ENCODE measurements at regions not wholly inside any gene's neighbourhood (a gene's known extent, or its start where the extent isn't known, plus 50 kb on each side); places are given as distances from the start of the nearest gene placed in this dataset.
"Not testable (repeated sequence)": the region's sequence is repeated elsewhere in the genome, so short reads cannot be mapped to it uniquely, and the experiment has no call there.

DNA sequence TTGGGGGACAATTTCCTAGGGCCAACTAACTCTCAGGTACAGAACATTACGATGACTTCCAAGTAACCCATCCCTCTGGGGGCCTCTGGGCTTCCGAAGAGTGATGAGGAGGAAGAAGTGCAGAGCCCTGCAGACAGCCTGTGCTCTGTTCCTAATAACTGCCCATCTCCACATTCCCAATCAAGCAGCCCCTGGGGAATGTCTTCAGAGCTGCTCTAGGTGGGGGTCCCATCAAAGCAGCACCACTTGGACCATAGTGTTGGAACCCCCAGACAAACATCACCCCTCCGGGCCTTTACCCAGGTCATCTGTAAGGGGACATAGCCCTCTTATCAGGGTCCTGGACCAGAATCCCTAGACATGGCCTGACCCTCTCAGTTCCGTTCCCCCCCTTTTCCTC is 357.3 kb downstream of the NPHP4 start:
- no peak for DNase-seq (ENCODE audit: low read depth in 2 of 2)

DNA sequence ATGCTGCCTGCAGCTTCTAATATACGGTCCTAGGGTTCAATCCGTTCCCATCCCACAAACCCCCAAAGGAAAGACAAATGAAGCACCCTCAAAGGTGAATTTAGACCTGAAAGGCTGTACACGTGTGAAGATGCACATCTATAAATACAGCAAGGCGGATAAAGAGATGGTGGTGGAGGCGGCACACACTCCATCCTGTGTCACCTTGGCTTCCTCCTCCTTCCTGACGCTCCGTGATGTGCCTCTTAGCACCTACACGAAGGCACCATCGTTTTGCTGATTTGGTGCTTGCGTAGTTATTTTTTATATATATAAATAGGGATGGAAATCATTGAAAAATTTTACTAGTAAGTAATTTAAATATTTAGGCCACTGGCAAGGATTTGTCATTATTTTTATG is 359.4 kb downstream of the NPHP4 start:
- DNase-seq (ENCODE audit: low read depth in 2 of 2) = no peak

DNA sequence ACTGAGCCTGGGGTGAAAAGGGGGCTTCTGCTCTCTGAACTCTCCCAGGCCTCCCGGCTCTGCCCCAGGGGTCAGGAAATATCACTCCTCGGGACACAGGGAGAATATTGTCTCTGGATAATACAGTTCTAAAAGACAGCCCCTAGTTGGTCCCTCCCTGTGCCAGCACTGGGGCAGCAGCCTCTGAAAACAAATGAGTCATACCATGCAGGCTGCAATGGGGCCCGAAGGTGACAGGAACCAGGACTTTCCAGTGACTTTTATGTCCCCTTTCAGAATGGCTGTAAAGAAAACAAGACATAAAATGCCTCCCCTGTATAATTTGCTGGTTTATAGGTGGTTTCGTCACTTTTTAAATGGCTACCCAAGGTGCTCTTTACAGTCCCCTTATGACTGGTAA is 360.0 kb downstream of the NPHP4 start:
- DNase-seq (ENCODE audit: low read depth in 2 of 2) = no peak

DNA sequence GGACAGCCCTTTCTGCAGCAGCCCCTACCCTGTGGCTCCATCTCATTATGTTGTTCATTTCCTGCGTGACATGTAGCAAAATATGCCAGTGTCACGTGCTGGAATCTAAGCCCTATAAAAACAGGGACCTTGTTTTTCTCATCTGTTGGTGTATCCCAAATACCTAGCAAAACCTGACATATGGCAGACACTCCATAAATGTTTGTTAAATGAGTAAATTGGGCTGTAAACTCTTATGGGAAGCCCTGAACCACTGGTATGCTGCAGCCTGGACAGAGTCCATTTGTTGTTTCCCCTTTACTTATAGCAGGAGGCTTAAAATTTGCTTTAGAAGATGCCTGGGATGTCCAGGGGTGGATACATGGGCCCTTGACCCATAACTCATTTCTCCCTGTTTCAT is 363.8 kb downstream of the NPHP4 start:
- DNase-seq (ENCODE audit: low read depth in 2 of 2) = no peak

DNA sequence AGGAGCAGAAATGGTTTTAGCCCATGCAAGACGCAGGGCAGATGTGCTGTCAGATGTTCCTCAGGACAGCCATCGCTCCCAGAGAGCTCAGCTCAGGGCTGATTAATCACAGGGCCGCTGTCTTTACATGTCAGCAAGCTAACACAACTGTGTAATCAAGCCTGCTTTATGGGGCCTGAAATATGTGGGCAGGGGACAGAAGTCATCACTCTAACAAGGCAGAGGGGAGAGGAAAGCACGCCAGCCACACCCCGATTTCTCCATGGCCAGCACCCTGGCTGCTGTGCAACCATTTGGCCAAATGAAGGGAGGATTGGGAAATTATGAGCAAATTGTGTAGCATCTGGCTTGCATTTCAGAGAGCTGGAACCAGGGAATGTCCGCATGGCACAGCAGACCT is 368.8 kb downstream of the NPHP4 start:
- no peak for DNase-seq (ENCODE audit: low read depth in 2 of 2)

DNA sequence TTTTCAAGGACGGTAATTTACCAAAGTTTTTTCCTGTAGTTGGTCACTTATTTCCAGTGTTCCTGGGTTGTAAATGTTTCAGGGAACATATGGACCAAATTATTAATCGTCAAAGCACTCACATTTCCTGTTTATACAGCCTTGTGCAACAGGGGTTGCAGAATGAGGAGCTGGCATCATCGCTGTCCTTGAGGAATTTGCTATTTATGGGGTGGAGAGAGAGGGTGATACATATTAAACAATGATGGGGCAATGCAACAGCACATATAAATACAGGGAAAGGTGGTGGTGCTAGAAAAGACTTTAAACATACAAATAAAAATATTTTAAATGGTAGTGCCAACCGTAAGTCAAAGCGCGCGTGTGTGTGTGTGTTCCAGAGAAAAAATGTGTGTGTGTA is 369.8 kb downstream of the NPHP4 start:
- DNase-seq (ENCODE audit: low read depth in 2 of 2) = no peak

DNA sequence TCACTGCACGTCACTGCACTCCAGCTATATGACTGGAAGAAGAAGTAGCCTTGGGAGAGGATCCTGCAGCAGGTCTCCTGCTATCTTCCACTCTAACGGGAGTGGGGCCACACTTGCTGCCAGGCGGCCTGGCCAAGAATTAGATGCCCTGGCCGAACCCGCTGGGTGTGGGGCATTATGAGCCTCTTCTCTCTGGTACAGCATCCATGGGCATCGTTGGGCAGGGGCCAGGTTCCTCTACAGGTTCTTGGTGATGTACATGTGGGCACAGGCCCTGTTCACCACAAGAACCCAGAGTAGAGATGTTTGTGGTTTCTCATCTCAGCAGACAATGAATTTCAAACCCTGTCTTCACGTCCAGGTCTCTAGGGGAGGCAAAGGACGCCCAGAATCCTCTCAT is 370.5 kb downstream of the NPHP4 start:
- DNase-seq (ENCODE audit: low read depth in 2 of 2) = no peak

DNA sequence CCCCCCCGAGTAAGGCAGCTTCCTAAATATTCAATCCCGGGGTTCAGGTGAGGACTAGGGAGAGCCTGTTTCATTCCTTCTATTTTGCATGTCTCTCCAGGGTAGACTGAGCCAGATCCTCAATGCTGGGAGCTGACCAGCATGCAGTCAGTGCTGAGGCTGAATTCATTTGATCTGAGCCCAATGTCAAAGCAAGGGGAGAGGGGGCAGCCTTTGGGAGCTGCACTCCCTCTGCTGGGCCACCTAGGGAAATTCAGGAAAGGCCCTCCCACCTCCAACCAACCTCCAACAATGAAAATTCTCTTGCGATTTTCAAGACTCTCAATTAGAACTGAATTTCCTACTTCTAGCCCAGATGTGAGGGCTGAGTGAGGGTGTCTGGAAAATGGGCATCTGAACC is 371.2 kb downstream of the NPHP4 start:
- no peak for DNase-seq (ENCODE audit: low read depth in 2 of 2)

DNA sequence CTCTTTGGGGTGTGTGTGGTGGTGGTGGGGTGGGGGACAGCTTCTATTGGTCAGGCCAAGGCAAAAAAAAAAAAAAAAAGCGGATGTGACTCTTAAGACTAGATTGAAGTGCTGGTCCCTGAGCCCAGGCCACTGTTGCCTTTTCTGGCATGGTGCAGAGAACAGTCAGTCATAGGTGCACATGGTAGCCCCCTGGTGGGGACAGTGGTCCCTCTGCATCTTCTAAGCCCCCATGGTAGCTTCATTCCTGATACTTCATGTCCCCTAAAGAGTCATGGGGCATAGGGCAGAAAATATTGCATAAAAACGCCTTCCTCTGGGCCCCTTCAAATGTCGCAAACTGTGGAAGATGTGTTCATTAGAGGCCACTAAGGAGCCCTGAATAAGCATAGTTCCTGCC is 371.8 kb downstream of the NPHP4 start:
- DNase-seq (ENCODE audit: low read depth in 2 of 2) = no peak

DNA sequence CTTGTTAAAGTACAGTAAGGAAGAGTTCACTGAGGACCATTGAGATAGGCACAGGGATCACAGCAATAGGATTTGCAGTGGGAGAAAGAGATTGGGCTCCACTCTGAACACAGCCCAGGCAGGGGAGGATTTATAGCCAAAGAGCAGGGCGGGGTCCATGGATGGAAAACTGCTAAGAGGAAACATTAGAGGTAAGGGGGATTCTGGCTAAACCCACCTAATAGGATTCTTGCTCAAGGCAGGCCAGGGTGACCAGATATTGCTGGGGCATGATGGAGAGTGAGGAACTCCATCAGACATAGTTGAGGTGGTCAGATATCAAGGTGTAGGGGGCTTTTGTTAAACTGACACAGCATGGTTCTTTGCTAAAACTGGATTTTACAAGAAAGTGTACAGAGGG is 372.8 kb downstream of the NPHP4 start:
- DNase-seq (ENCODE audit: low read depth in 2 of 2) = no peak

DNA sequence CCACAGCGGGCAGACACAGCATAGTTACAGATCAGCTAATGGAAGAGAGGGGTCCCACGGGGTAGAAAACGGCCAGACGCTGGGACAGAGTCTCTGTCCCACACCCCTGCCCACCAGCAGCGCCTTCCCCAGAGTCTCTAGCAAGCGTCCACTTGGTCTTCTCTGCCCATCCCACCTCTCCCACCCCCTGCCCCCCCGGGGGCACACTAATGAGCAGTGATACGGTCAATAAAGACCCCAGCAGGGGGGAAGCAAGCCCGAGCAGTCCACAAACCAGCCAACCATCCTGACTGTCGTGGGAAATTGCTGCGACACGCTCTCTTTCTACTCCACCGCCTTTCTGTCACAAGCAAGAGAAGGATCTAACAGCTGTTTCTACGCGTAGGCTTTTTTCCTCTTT is 374.7 kb downstream of the NPHP4 start:
- DNase-seq (ENCODE audit: low read depth in 2 of 2) = no peak

DNA sequence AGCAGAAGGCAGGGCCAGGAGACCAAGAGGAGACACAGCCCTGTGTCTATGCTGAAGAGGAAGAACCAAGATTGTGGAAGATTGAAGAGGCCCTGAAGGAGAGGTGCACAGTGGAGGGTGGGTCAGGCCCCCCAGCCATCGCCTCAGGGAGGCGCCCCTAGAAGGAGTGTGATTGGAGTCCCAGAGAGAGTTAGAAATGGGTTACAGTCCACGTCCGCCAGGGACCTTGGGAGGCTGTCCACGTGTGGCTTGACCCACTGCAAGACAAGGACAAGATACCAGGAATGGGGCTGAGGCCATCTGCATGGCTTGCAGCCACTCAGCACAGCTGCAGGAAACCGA is 375.1 kb downstream of the NPHP4 start:
- DNase-seq (ENCODE audit: low read depth in 2 of 2) = no peak

DNA sequence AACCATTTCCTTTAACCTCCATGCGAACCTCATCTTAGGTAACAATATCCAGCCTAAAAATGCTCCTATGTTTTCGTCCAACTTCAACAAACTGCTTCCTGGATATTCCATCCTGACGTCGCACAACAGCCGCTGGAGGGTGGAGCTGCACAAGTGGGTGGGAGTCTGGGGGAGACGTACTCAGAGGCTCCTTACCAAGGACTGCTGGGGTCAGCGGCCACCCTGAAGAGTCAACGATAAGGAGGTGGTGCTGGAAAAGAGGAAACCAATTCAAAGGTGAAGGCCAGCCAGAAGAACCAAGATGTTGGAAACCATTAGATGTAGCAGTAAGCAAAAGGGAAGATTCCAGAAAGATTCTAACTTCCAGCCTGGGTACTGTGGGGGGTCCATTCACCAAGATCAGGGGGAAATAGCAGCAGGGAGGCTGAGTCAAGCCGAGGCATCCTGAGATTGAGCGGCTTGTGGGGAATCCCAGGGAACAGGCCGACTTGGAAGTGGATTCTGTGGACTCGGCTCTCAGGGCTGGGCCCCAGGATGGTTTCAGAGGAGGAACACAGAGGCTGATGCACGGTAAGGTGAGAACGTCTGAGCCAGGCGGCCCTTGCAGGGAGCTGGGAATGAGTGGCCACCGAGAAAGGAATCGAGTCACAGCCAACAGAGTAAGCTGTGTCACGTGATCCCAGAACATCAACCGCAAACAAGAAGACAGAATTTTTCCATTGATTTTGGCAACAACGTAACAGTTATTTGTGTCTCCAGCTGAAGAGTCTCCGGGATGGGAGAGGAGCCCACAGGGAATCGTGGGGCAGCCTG is 375.7 kb downstream of the NPHP4 start:
- no peak for DNase-seq (ENCODE audit: low read depth in 2 of 2)

DNA sequence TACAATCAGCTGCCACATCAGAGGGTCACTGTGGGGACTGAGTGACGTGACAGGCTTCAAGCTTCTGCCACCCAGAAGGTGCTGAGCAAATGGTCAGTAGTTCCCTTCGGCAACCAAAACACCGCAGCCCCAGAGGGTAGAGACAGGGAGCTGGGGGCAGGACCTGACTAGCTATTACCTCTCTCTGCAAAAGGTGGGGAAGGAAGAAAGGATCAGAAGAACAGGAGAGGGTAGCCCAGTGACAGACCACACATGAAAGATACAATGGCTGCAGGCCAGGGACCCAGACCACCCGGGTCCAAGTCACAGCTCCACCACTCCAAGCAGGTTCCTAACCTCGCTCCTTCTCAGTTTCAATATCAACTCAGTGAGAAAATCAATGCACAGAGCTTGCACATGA is 377.1 kb downstream of the NPHP4 start:
- no peak for DNase-seq (ENCODE audit: low read depth in 2 of 2)

DNA sequence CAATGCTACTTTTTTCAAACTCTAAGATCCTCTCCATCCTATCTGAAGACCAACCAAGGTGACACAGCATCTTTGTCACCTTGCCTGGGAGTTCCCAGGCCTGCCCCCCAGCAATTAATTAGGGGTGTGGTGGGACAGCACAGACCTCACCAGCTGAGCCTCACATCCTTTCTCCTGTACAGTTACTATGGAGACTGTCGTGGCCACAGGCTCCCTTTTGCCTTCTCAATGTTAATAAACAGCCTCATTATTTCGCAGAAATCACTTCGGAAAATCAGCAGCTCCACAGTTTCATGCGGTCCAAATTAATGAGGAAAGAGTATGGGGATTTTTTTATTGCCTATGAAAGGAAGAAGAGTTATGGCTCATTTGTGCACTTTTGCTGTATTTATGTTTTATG is 378.3 kb downstream of the NPHP4 start:
- no peak for DNase-seq (ENCODE audit: low read depth in 2 of 2)

DNA sequence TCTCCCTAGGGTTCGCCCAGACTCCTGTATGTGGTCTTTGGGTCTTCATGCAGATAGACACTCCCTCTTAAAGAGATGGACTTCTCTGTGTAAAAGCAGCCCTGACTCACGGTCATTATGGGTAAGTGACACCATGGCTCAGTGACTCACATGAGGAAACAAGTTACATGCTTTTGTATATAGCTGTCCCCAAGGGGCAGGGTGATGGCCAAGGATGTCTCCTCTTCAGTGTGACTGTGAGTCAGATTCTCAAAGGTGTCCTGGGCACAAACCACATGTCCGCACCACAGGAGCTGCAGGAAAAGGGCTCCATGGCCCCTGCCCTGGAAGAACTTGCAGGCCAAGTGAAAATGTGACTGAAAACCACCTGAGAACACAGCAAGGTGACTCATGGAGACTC is 380.4 kb downstream of the NPHP4 start:
- DNase-seq (ENCODE audit: low read depth in 2 of 2) = no peak

DNA sequence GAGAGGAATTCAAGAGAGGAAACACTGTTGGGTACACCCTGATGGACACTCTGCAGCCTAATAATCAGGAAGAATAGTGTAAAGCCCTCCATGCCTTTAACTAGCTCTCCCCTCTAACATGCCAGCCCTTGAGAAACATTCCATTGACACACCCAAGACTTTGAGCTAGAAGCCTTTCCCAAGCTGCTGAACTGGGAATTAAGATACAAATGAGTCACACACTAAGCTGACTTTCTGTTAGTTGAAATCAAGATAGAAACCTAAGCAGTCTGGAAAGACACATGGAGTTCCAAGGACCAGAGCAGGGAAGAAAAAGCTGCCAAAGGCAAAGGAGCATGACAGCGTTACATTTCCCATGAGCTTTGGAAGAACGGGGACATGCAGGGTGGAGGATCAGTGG is 380.8 kb downstream of the NPHP4 start:
- no peak for DNase-seq (ENCODE audit: low read depth in 2 of 2)

DNA sequence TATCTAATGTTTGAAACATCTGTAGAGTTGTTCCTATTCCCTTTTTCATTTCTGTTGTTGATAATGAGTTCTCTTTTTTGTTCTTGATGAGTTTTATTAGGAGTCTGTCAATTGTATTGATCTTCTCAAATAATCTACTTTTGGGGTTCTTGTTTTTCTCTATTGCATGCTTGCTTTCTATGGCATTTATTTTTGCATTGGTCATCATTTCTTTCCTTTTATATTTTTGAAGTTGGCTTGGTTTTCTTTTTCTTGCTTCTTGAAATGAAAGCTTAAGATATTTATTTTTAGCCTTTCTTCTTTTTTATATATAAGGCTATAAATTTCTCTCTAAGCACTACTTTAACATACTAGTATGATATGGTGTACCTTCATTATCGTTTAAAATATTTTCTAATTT is 381.8 kb downstream of the NPHP4 start:
- no peak for DNase-seq (ENCODE audit: low read depth in 2 of 2)

DNA sequence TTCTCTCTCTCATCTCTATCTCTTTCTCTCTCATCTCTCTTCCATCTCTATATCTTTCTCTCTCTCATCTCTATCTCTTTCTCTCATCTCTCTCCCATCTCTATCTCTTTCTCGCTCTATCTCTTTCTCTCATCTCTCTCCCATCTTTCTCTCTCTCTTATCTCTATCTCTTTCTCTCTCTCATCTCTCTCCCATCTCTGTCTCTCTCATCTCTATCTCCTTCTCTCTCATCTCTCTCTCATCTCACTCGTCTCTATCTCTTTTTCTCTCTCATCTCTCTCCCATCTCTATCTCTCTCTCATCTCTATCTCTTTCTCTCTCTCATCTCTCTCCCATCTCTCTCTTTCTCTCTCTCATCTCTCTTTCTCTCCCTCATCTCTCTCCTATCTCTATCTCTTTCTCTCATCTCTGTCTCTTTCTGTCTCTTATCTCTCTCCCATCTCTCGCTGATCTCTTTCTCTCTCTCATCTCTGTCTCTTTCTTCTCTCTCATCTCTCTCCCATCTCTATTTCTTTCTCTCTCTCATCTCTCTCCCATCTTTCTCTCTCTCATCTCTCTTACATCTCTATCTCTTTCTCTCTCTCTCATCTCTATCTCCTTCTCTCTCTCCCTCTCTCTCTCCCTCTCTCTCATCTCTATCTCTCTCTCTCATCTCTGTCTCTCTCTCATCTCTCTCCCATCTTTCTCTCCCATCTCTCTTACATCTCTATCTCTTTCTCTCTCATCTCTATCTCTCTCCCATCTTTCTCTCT is 388.7 kb downstream of the NPHP4 start:
- DNase-seq (ENCODE audit: low read depth in 2 of 2) = no peak

DNA sequence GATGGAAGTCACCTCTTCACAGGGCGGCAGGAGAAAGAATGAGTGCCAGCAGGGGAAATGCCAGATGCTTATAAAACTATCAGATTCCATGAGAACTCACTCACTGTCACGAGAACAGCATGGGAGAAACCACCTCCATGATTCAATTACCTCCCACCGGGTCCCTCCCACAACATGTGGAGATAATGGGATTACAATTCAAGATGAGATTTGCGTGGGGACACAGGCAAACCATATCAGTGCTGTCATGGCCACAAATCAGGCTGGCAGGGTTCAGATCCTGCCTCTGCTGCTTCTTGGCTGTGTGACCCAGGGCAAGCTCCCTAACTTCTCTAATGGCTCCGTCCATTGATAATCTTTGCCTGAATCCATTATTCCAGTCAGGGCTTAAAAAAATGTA is 389.5 kb downstream of the NPHP4 start:
- not testable (repeated sequence) for DNase-seq (ENCODE audit: low read depth in 2 of 2)

DNA sequence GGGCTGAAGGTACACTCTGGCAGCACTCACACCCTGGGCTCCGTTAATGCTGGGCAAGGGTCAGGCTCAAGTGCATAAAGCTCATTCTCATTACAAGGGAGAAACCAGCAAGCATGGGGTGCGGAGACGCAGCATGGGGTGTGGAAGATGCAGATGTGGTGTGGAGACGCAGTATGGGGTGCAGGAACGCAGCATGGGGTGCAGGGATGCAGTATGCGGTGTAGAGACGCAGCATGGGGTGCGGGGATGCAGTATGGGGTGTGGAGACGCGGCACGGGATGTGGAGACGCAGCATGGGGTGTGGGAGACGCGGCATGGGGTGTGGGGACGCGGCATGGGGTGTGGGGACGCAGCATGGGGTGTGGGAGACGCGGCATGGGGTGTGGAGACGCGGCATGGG is 390.7 kb downstream of the NPHP4 start:
- DNase-seq (ENCODE audit: low read depth in 2 of 2) = no peak

DNA sequence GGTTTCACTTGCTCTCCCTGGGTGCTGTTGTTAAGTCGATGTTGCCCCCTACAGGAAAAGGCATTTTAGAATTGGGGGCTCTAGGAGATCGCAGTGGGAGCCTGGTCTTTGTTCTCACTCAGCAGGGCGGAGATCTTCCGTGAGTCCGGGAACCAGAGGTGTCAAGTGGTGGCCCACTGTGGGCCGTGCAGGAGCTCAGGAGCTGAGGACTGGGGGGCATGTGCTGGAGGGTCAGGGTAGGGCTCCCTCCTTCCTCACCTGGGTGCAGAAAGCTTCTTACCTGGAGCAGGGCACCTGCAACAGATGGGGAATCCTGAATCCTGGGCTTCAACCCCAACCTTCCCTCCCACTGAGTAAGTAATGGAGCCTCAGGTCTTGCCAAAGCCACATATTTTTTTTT is 392.7 kb downstream of the NPHP4 start:
- DNase-seq (ENCODE audit: low read depth in 2 of 2) = no peak

DNA sequence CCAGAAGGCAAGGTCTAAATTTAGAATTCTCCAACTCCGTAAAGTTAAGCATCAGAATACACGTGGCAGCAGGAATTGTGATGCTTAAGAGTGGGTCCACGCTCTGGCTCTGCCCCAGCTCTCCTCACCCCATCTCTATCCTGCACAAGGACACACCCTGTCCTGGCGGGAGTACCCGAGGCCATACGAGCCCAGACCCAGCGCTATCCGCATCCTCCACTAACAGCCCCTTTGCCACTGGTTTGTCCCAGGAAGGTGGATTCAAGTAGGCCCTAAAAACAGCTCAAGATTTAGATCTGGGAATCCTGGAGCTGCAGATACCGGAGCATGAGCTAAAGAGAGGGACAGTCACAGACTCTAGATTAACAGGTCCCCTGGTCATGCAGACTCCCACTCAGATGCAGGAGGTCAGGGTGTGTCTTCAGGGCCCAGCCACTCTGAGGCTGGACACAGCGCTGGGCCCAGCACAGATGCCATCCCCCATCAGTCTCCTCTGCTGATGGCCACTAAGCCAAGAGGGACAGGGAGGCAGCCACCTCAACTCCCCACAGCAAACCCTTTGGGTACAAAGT is 393.3 kb downstream of the NPHP4 start:
- no peak for DNase-seq (ENCODE audit: low read depth in 2 of 2)

Measured in fibroblast of skin of left biceps (primary cell).